ENCODE measurements at regions not wholly inside any gene's neighbourhood (a gene's known extent, or its start where the extent isn't known, plus 50 kb on each side); places are given as distances from the start of the nearest gene placed in this dataset.
"Not testable (repeated sequence)": the region's sequence is repeated elsewhere in the genome, so short reads cannot be mapped to it uniquely, and the experiment has no call there.

- DNase-seq = no peak
Measured at GRCh38 chr10:131822692-131823245, 78.0 kb upstream of the PPP2R2D start.

- not testable (repeated sequence) for DNase-seq
Measured at GRCh38 chr10:131823601-131824099, 77.2 kb upstream of the PPP2R2D start.

DNA sequence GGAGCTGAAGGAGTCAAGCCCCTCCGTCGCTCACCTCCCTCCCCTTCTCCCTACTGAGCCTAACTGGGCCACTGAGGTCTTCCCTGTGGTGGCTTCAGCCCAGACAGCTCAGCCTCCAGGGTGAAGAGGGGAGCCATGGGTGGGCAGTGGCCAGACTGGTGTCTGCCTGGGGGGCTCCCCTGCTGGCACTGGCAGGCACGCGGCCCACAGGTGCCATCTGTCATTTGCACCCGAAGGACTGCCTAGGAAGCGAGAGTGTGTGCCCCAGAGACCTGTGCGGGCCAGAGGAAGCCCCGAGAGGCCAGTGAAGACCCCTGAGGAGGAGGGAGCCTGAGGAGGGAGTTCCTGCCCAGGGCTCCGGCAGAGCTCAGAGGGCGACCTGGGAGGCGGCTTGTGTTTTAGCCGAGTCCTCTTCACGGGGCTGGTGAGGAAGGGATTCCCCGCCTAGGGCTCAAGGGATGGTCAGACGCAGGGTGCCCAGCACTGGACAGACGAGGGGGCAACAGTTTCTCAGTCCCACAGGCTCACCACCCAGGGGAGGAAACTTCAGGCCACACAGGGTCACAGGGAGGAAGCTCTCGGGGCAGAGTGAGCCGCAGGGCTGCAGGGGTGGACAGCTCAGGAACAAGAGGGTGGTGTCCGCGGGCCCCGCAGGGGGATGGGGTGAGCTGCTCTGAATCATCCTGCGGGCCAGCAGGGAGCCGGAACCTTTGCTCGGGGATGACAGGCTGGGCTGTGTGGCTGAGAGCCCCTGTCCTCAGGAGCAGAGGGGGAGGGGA is 76.2 kb upstream of the PPP2R2D start:
- no peak for DNase-seq

GRCh38 chr10:131825150-131825848 is 75.5 kb upstream of the PPP2R2D start:
- no peak for DNase-seq

DNA sequence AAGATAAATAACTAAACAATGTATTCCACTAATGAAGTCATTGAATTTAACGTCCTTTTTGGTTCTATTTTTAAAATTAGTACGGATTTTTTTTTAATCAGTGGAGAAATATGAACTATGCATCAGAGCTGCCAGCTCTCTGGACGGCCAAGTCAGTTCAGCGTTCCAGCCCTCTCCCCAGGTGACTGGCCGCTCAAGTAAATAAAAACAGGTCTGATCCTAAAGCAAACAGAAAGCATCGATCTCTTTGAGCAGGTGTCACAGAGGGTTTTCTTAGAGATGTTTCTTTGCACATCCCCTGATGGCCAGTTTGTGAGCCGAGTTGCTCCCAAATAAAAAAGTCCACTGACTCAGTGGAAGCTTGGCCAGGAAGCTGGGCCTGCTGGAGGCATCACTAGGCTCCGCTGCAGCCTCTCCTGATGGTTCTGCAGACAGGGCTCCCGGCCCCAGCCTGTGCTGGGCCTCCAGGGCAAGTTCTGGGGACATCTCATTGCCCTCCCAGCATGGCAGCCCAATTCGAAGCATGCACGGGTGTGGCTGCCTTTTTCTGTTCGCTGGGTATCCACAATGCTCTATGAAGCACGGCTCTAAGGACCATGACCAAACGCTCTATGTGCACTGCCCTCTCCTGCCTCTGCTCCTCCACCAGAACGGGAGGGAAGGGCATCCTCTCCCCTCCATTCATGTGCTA is 74.7 kb upstream of the PPP2R2D start:
- no peak for DNase-seq

GRCh38 chr10:131829156-131829930 is 71.5 kb upstream of the PPP2R2D start:
- no peak for DNase-seq

DNA sequence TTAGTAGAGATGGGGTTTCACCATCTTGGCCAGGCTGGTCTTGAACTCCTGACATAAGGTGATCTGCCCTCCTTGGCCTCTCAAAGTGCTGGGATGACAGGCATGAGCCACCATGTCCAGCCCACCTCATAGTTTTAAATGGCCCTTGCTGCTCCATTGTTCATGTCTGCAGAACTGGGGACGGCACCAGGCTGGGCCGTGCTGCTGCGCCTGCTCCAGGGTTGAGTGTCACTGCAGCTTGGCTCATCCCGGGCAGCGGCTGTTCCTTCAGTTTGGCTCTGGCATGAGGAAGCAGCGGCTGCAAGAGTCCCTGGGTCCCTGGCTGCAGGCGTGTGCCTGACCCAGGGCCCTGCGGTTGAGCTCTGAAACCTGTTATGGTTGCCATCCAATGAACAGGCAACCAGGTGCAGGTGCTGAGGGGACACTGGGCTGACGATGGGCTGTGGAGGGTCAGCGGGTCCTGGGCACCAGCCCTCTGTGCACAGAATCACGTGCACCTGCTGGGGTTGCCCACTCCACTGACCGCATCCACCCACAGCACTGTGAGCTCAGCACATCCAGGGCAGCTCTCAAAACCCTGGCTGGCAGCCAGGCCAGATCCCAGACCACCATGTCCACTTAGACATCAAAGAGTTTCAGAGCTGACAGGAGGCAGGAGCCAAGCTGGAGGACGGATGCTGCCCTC is 70.2 kb upstream of the PPP2R2D start:
- no peak for DNase-seq

GRCh38 chr10:131831561-131831960 is 69.2 kb upstream of the PPP2R2D start:
- DNase-seq = no peak

DNA sequence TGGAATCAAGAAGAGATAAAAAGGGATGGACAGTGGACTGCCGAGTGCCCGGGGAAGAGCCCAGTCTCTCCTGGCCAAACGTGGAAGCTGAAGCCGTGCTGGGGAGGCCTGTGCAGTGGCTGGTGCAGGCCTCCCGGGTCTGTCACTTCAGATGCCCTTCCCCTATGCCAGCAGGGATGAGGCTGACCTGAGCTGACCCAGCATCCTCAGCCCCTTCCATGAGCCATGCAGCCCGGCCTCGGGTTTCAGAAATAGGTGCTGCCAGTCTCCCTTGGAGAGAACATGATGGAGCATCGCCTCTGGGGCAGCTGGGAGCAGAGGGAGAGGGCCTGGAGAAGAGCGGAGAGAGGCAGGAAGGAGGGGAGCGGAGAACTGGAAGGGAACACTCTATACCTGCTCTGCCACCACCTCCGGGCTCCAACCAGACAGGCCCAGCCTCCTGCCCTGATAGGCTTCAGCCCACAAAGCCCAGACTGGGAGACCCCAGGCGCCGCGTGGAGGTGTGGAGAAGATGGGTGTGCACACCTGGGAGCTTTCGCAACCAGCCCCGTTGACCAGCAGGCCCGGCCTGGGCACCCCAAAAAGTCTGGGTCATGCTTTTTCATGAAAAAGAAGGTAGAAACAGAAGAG is 68.6 kb upstream of the PPP2R2D start:
- no peak for DNase-seq

DNA sequence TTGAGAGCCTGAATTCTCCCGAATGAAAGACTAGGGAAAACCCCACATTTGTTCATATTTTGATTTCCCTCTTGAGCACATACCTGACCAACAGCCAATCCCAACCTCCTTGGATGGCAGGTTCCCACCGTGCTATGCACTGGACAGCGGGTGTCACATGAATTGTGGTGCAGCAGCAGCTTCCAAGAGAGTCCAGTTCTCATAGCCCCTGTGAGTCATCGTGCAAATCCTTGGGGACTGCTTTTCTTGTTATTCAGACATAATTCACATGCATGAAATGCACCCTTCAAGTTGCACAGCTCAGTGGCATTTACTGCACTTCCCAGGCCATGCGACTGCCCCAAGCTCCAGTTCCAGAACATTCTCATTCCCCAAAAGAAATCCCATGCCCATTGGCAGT is 67.8 kb upstream of the PPP2R2D start:
- no peak for DNase-seq

DNA sequence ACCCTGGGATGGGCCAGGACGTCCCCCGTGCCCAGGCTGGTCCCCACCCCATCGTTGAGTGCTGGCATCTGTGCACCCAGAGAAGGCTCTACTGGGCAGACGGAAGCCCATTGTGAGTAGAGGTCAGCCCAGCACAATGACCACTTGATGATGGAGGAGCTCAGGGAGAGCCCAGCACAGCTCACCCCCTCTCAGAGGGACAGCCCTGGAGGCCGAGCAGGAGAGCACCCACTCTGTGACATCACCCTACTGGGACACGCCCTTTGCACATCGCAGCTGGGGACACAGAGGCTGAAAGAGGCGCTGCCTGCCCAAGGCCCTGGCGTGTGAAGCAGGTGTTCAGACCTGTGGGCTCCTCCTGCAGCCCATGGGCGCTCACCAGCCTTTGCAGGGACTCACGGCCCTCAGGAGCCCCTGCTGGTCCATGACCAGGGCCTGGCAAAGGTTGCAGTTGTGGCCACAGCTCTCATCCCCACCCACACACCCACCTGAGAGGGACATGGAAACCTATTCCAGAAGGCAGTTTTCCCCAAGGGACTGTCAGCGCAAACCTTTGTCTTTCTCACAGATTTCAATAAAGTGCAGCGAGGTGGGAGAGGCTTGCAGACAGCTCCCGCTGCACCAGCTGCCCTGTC is 67.2 kb upstream of the PPP2R2D start:
- no peak for DNase-seq

DNA sequence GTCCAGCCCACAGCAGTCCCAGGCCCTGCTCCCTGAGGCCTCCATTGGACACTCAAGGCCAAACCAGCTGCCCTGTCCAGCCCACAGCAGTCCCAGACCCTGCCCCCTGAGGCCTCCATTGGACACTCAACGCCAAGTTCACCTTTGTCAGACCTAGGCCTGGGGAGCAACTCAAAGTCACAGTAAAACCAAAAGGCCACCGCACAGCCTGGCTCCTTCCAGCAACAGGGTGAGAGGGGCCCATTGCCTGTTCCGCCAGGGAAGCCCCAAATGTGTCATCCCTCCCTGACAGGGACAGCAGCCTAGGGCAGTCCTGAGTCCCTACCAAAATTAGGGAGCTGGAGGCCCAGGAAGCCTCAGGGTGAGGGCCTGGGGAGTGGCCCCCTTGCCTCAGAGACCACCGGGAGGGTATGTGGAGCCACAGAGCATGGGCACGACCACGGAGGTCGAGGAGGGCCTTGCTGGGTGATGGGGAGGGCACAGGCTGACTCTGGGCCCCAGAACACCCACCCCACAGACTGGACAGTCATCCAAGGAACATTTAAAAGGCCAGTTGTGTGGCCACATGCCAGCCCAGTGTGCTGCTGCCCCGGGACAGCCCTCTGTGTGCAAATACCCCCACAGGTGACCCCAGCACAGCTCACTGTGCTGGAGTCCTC is 66.5 kb upstream of the PPP2R2D start:
- DNase-seq = no peak

DNA sequence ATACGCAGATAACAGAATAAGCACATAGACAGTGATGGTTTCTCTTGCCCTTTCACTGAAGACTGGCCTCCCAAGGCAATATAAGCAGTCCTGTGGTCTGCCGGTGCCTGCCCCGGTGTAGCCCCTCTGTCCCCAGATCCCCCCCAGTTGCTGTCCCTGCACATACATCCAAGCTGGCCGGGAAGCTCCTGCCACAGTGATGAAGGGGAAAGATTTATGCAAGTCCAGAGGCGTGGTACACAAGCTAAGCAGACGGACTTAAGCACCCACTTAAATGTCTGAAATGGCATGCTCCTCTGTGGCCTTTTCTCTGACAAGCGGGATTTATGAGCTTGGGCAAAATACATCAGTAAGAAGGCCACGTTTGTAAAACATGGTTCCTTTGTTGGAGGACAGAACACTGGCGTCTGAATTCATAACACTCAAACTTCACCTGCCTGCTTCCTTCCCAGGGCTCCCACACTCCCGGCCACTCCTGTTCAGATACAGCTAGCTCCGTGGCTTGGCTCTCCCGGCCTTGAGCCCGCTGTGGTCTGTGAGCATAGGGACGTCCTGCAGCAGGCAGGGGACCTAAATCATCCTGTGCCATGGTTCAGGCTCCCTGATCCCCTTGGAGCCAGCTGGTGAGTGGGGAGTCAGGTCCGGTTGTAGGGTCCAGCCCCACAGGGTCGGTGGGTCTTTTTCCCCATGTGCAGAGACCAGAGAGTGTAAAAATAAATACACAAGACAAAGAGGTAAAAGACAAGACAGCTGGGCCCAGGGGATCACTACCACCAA is 61.7 kb upstream of the PPP2R2D start:
- DNase-seq = no peak

DNA sequence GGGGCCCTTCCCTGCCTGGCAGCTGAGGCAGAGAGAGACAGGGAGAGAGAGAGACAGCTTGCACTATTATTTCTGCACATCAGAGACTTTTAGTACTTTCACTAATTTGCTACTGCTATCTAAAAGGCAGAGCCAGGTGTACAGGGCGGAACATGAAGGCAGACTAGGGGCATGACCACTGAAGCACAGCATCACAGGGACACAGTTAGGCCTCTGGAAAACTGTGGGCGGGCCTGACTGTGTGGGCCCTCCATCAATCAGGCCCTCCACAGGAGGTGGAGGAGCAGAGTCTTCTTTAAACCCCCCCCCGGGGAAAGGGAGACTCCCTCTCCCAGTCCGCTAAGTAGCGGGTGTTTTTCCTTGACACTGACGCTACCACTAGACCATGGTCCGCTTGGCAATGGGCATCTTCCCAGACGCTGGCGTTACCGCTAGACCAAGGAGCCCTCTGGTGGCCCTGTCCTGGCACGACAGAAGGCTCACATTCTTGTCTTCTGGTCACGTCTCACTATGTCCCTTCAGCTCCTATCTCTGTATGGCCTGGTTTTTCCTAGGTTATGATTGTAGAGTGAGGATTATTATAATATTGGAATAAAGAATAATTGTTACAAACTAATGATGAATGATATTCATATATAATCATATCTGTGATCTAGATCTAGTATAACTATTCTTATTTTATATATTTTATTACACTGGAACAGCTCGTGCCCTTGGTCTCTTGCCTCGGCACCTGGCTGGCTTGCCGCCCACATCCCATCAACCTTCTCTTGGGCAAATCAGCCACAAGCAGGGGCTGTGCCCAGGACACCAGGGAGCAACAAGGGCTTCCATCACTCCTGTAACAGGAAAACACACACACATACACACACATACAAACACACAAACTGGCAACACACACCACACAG is 60.7 kb upstream of the PPP2R2D start:
- DNase-seq = not testable (repeated sequence)

GRCh38 chr10:131840788-131841118 is 60.1 kb upstream of the PPP2R2D start:
- no peak for DNase-seq

- DNase-seq = no peak
Measured at GRCh38 chr10:131841131-131841660, 59.6 kb upstream of the PPP2R2D start.

DNA sequence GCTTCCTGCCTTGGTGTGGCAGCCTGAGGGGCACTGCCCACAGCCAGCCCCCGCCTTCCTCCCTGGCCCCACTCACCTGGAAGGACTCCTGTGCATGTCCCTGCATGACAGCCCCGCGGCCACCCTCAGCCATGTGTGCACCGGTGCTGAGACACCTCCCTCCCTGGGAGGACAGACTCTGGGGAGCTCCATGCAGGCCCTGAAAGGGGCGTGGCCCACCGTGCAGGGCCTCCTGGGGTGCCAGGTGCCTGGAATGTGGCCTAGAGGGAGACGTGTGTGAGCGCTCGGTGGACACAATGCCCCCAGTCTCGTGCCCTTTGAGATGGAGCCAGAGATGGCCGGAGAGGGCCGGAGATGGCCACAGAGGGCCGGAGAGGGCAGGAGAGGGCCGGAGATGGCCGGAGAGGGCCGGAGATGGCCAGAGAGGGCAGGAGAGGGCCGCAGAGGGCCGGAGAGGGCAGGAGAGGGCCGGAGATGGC is 59.1 kb upstream of the PPP2R2D start:
- no peak for DNase-seq
